GM18520 (cell line): ENCODE measurements at regions not wholly inside any gene's neighbourhood (a gene's known extent, or its start where the extent isn't known, plus 50 kb on each side); places are given as distances from the start of the nearest gene placed in this dataset.
A peak's percentile ranks its signal among the peaks of the same experiment; 100 is the strongest.
"Not testable (repeated sequence)": the region's sequence is repeated elsewhere in the genome, so short reads cannot be mapped to it uniquely, and the experiment has no call there.

ENCODE experiments used
- ATAC-seq: cut with Tn5 transposase; IDR thresholded peaks from one replicate; pipeline ENCODE4 v1.9.1; 2021; ENCODE audit not compliant: unreplicated experiment

DNA sequence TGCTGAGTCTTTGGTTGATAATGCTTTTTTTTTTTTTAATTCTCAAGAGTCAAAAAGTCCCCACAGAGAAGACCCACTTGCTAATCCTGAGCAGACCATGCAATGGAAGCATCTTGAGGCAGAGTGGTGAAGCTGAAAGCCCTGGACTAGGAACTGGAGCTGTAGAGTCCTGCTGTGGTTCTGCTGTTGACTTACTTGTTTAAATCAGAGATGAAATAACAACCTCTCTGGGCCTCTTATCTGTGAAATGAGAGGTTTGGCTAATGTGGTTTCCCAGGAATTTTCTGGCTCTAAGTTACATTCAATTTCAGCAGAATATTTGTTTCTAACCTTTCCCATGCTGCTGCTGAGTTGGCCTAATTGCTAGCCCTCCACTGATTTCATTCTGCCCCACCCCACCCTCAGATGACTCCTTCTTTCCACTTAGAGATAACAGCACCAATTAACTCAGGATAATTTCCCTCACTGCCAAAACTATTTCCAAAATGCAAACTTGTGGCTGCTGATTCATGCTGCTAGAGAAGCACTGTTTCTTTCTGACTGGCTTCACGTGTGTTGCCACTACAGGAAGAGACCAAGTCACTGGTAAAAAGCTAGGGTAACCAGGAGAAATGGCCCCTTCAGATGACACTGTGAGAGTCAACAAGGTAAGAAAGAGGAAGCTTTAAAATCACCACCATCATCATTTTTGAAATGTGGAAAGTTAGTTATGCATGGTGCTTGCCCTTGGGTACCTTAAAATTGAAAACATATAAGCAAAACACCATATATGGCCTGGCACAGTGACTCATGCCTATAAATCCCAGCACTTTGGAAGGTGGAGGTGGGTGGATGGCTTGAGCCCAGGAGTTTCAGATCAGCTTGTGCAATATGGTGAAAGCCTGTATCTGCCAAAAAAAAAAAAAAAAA, 326.4 kb downstream of the DCHS2 start:
- peak; percentile 84 for ATAC-seq

- ATAC-seq, result no peak
These were observed 330.9 kb downstream of the DCHS2 start for GRCh38 chr4:154160519-154161301.

GRCh38 chr4:154158361-154159155, 333.0 kb downstream of the DCHS2 start:
- no peak for ATAC-seq

- ATAC-seq, result no peak
These were observed 339.1 kb downstream of the DCHS2 start for GRCh38 chr4:154152546-154152945.

DNA sequence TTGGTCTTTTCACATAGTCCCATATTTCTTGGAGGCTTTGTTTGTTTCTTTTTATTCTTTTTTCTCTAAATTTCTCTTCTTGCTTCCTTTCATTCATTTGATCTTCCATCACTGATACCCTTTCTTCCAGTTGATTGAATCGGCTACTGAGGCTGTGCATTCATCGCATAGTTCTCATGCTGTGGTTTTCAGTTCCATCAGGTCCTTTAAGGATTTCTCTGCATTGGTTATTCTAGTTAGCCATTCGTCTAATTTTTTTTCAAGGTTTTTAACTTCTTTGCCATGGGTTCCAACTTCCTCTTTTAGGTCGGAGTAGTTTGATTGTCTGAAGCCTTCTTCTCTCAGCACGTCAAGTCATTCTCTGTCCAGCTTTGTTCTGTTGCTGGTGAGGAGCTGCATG, 342.4 kb downstream of the DCHS2 start:
- not testable (repeated sequence) for ATAC-seq

DNA sequence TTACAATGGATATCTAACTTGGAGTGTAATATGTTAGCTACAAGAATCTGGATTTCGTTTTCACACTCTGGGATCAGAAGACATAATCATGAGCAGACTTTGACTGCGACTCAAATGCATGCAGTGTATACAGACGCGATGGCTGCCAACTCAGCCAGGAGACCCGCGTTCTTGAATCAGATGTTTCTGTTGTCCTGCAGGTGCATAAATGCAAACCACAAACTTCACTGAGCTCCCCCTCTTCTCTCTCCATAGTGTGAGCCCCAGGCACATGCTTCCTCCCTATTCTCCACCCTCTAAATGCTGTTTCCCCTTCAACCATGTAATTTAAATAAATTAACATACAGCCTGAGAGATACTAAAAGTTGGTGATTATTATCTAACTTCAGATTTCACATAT, 347.9 kb downstream of the DCHS2 start:
- no peak for ATAC-seq

DNA sequence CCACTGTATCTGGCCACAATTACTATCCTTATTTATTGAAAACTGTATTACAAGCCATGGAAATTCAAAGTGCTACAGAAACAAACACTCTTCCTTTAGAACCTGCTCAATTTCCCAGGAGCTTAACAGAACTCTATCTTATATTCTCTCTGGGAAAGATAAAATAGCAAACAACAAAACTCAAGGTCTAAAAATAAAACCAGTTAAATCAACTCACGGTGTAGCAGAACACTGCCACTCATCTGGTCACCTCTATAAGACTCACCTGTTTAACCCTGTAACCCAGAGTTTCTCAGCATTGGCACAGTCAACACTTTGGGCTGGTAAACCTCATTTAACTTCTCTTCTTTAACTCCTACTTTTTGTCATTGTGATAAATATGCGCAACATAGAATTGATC, 348.9 kb downstream of the DCHS2 start:
- no peak for ATAC-seq

- no peak for ATAC-seq
These were observed 350.7 kb downstream of the DCHS2 start for GRCh38 chr4:154140869-154141268.

DNA sequence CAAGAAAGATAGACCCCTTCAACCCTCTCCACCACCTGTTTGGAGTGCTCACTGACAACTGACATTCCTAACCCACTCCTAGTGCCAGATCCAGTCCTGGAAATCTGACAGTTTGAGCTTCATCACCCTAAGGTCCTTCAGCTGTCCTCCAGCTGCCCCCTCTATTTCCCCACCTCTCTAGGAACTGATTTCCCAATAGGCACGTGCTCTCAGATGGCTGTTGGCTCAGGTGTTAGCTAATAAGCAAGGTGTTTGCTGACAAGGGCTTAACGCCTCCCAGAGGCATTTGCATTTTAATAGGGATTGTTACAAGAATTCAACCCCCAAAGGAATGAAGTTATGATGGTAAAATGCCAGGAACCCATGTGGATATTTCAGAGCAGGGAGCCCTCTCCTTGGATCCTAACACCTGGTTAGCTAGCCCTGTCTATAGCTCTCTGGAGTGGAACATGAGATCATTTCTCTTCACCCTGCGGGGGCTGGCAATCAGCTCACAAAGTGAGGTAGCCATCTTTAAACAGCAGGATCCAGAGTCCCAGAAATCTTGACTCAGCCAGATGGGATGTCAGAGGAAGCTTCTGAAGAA, 348.5 kb upstream of the SFRP2 start:
- no peak for ATAC-seq

- no peak for ATAC-seq
These were observed 346.7 kb upstream of the SFRP2 start for GRCh38 chr4:154135576-154135975.

DNA sequence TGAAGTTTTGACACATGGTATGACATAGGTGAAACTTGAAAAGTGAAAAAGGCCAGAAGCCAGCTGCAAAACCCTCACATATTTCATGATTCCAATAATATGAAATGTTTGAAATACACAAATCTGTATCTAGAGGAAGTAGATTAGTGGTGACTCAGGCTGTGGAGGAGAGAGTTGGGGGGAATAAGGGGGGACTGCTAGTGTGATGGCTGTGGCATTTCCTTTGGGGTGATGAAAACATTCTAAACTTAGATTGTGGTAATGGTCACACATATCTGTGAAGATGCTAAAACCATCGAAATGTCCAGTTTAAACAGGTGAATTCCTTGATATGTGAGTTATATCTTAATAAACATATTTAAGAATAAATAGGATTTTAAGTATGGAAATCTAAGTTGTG, 343.5 kb upstream of the SFRP2 start:
- ATAC-seq, result no peak

- ATAC-seq, result no peak
These were observed 337.4 kb upstream of the SFRP2 start for GRCh38 chr4:154126276-154126675.

GRCh38 chr4:154125340-154125739, 336.5 kb upstream of the SFRP2 start:
- ATAC-seq, result no peak

DNA sequence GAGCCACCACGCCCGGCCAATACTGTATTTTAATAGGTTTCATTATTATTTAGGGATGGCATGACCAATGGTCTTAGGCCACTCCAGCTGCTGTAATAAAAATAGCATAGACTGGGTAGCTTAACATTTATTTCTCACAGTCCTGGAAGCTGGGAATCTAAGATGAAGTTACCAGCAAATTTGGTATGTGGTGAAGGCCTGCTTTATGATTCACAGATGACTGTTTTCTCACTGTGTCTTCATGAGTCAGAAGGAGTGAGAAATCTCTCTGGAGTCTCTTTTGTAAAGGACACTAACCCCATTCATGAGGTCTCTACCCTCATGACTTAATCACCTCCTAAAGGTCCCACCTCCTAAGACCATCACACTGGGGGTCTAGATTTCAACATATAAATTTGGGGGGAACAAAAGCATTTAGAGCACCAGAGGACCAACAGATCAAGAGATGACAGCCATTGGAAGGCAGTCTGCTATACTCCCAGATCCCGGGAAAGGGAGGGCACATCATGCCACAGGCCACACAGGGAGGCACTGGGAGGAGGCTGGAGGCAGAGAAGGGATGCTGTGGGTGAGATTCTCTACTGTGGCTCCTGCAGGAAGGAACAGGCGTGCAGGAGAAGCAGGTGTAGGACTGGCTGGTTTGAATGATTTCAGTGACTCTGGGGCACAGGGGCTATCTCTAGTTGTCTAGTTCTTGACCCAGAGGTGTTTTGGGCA, 335.8 kb upstream of the SFRP2 start:
- no peak for ATAC-seq

- no peak for ATAC-seq
These were observed 335.0 kb upstream of the SFRP2 start for GRCh38 chr4:154123897-154124296.

GRCh38 chr4:154120690-154121345, 331.9 kb upstream of the SFRP2 start:
- ATAC-seq, result no peak

GRCh38 chr4:154120006-154120676, 331.3 kb upstream of the SFRP2 start:
- no peak for ATAC-seq

DNA sequence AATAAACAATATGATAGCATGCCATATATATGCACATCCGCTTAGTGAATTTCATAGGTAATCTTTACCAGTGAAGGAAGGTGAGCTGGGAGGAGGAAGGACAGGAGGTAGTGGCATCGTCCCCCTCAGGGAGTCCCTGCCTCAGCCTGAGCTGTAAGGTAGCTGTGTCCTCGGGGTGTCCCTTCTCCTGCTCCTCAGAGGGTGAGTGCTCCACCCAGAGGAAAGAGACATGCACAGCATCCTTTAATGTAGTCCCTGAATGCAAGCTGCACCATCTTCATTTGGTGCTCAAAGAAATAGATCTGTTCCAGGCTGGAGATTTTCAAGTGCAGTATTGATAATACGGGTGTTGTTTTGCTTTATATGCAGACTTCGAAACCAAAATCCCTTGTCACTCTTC, 330.4 kb upstream of the SFRP2 start:
- ATAC-seq, result no peak

DNA sequence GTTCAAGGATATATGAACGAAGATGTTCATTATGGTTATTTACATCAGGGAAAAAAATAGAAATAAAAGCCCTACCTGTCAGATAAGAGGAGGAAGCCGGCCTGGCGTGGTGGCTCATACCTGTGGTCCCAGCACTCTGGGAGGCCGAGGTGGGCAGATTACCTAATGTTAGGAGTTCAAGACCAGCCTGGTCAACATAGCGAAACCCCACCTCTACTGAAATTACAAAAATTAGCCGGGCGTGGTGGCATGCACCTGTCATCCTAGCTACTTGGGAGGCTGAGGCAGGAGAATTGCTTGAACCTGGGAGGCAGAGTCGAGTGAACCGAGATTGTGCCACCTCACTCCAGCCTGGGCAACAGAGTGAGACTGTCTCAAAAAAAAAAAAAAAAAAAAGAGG, 328.8 kb upstream of the SFRP2 start:
- ATAC-seq, result not testable (repeated sequence)
